Activated T-cell treated with anti-CD3 and anti-CD28 coated beads, Interleukin-2, amount 50 U/mL, for 4 hours (primary cell): ENCODE measurements at regions not wholly inside any gene's neighbourhood (a gene's known extent, or its start where the extent isn't known, plus 50 kb on each side); places are given as distances from the start of the nearest gene placed in this dataset.

ENCODE experiments used
- ATAC-seq, 2 donors: fragments of 200-7000 bp; cut with Tn5 transposase; one replicate each; pipeline ENCODE4 v1.10.0; 2021
- DNase-seq: peaks from one replicate; pipeline ENCODE4 v3.0.0-alpha.2; 2020
- H3K27me3 Mint-ChIP-seq: one replicate; pipeline ENCODE4 v1.8.0; 2021; ENCODE audit warnings: low read depth, mixed read lengths
- H3K36me3 Mint-ChIP-seq: one replicate; pipeline ENCODE4 v1.8.0; 2022; ENCODE audit warnings: mixed read lengths; ENCODE audit not compliant: insufficient read depth
- H3K4me1 Mint-ChIP-seq: one replicate; pipeline ENCODE4 v1.8.0; 2021; ENCODE audit warnings: low read depth, mixed read lengths
- H3K4me3 Mint-ChIP-seq: one replicate; pipeline ENCODE4 v1.8.0; 2021; ENCODE audit warnings: mild to moderate bottlenecking, moderate library complexity, mixed read lengths
- H3K9me3 Mint-ChIP-seq: one replicate; pipeline ENCODE4 v1.8.0; 2021; ENCODE audit warnings: mixed read lengths

GRCh38 chr5:124302533-124302932 lies 443.9 kb downstream of the ZNF608 start:
- no peak for DNase-seq
- H3K4me3 Mint-ChIP-seq, result no peak overlapping the region
- H3K4me1 Mint-ChIP-seq, result no peaks in the 10 kb centered on the region
- no peaks in the 10 kb centered on the region for H3K36me3 Mint-ChIP-seq
- no peak for ATAC-seq
- no peaks in the 10 kb centered on the region for H3K9me3 Mint-ChIP-seq
- H3K27me3 Mint-ChIP-seq, result no peaks in the 10 kb centered on the region

GRCh38 chr5:124301850-124302249 lies 444.6 kb downstream of the ZNF608 start:
- Mint-ChIP-seq H3K4me1 (no peaks in the 10 kb centered on the region), H3K9me3 (no peaks in the 10 kb centered on the region), H3K36me3 (no peaks in the 10 kb centered on the region), H3K4me3 (no peak overlapping the region), H3K27me3 (no peaks in the 10 kb centered on the region)
- ATAC-seq, result no peak
- no peak for DNase-seq

GRCh38 chr5:124300815-124301621 lies 445.4 kb downstream of the ZNF608 start:
- Mint-ChIP-seq H3K9me3 (no peaks in the 10 kb centered on the region), H3K4me1 (no peaks in the 10 kb centered on the region), H3K36me3 (no peaks in the 10 kb centered on the region), H3K27me3 (no peaks in the 10 kb centered on the region), H3K4me3 (no peak overlapping the region)
- ATAC-seq, result no peak
- DNase-seq, result no peak

GRCh38 chr5:124297826-124298225 lies 448.6 kb downstream of the ZNF608 start:
- H3K36me3 Mint-ChIP-seq, result no peaks in the 10 kb centered on the region
- no peak for DNase-seq
- H3K4me1 Mint-ChIP-seq, result no peaks in the 10 kb centered on the region
- H3K9me3 Mint-ChIP-seq, result no peaks in the 10 kb centered on the region
- H3K4me3 Mint-ChIP-seq, result no peak overlapping the region
- no peak for ATAC-seq
- H3K27me3 Mint-ChIP-seq, result no peaks in the 10 kb centered on the region

GRCh38 chr5:124292322-124292855 lies 454.1 kb downstream of the ZNF608 start:
- H3K4me3 Mint-ChIP-seq, result no peak overlapping the region
- ATAC-seq (no peak), DNase-seq (no peak)
- H3K36me3 Mint-ChIP-seq, result no peaks in the 10 kb centered on the region
- no peaks in the 10 kb centered on the region for H3K27me3 Mint-ChIP-seq
- H3K4me1 Mint-ChIP-seq, result no peaks in the 10 kb centered on the region
- H3K9me3 Mint-ChIP-seq, result peaks cover 3% of the 10 kb centered on the region

- no peak overlapping the region for H3K4me3 Mint-ChIP-seq
- H3K27me3 Mint-ChIP-seq, result no peaks in the 10 kb centered on the region
- peaks cover 3% of the 10 kb centered on the region for H3K9me3 Mint-ChIP-seq
- H3K36me3 Mint-ChIP-seq, result no peaks in the 10 kb centered on the region
- no peaks in the 10 kb centered on the region for H3K4me1 Mint-ChIP-seq
- DNase-seq, result no peak
- no peak for ATAC-seq
Observed at GRCh38 chr5:124289641-124290311, 456.7 kb downstream of the ZNF608 start.

GRCh38 chr5:124289130-124289529 lies 457.3 kb downstream of the ZNF608 start:
- no peak overlapping the region for H3K4me3 Mint-ChIP-seq
- H3K36me3 Mint-ChIP-seq, result no peaks in the 10 kb centered on the region
- H3K27me3 Mint-ChIP-seq, result no peaks in the 10 kb centered on the region
- H3K9me3 Mint-ChIP-seq, result peaks cover 3% of the 10 kb centered on the region
- ATAC-seq (no peak), DNase-seq (no peak)
- no peaks in the 10 kb centered on the region for H3K4me1 Mint-ChIP-seq

DNA sequence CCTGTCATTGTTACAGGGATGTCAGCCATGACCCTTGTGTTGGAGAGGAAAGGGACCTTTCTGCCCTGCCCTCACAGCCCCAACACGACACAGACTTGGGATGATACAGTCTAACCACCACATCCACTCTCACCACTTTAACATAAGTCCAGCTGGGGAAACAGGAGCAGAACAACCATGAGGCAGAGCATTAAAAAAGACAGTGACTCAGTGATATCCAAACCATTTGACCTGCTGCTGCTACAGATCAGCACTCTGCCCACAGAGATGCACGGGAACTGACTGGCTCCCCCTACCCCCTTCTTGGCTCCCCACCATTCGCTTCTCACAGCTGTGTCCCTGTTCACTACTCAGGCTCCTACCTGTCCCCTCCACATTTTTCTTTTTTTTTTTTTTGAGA lies 458.6 kb downstream of the ZNF608 start:
- Mint-ChIP-seq H3K4me1 (no peaks in the 10 kb centered on the region), H3K36me3 (no peaks in the 10 kb centered on the region), H3K9me3 (peaks cover 3% of the 10 kb centered on the region), H3K4me3 (no peak overlapping the region), H3K27me3 (no peaks in the 10 kb centered on the region)
- no peak for DNase-seq
- no peak for ATAC-seq

GRCh38 chr5:124285733-124286132 lies 460.7 kb downstream of the ZNF608 start:
- no peak for ATAC-seq
- Mint-ChIP-seq H3K36me3 (no peaks in the 10 kb centered on the region), H3K9me3 (peaks cover 3% of the 10 kb centered on the region), H3K4me1 (no peaks in the 10 kb centered on the region), H3K27me3 (no peaks in the 10 kb centered on the region), H3K4me3 (no peak overlapping the region)
- DNase-seq, result no peak

- H3K27me3 Mint-ChIP-seq, result no peaks in the 10 kb centered on the region
- peaks cover 3% of the 10 kb centered on the region for H3K9me3 Mint-ChIP-seq
- no peaks in the 10 kb centered on the region for H3K4me1 Mint-ChIP-seq
- no peak overlapping the region for H3K4me3 Mint-ChIP-seq
- H3K36me3 Mint-ChIP-seq, result no peaks in the 10 kb centered on the region
- DNase-seq (no peak), ATAC-seq (no peak)
Observed at GRCh38 chr5:124285071-124285470, 461.4 kb downstream of the ZNF608 start.

DNA sequence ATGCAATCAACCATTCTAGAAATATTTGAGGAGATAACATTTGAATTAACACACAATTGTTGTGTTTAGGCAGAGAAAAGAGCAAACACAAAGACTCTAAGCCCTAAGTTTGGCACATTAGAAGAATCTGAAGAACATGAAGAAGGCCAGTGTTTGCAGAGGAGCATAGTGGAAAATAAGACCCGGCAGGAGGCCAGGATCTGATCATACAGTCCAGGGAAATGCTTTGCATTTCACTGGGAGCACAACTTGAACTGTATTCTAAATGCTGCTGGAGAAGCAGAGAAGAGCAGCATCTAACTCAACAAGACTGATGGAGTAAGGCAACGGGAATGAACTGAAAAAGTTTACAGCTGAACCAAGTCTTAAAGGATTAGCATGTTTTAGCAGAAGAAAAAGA lies 463.4 kb downstream of the ZNF608 start:
- Mint-ChIP-seq H3K4me1 (no peaks in the 10 kb centered on the region), H3K36me3 (no peaks in the 10 kb centered on the region), H3K27me3 (no peaks in the 10 kb centered on the region), H3K4me3 (no peak overlapping the region), H3K9me3 (no peaks in the 10 kb centered on the region)
- DNase-seq (no peak), ATAC-seq (no peak)

GRCh38 chr5:124280079-124280478 lies 466.4 kb downstream of the ZNF608 start:
- no peak for DNase-seq
- H3K4me3 Mint-ChIP-seq, result no peak overlapping the region
- H3K36me3 Mint-ChIP-seq, result no peaks in the 10 kb centered on the region
- H3K27me3 Mint-ChIP-seq, result no peaks in the 10 kb centered on the region
- H3K9me3 Mint-ChIP-seq, result no peaks in the 10 kb centered on the region
- no peaks in the 10 kb centered on the region for H3K4me1 Mint-ChIP-seq
- no peak for ATAC-seq

GRCh38 chr5:124279146-124279876 lies 467.1 kb downstream of the ZNF608 start:
- H3K4me3 Mint-ChIP-seq, result no peak overlapping the region
- ATAC-seq (no peak), DNase-seq (no peak)
- H3K36me3 Mint-ChIP-seq, result no peaks in the 10 kb centered on the region
- H3K4me1 Mint-ChIP-seq, result no peaks in the 10 kb centered on the region
- no peaks in the 10 kb centered on the region for H3K27me3 Mint-ChIP-seq
- H3K9me3 Mint-ChIP-seq, result no peaks in the 10 kb centered on the region

DNA sequence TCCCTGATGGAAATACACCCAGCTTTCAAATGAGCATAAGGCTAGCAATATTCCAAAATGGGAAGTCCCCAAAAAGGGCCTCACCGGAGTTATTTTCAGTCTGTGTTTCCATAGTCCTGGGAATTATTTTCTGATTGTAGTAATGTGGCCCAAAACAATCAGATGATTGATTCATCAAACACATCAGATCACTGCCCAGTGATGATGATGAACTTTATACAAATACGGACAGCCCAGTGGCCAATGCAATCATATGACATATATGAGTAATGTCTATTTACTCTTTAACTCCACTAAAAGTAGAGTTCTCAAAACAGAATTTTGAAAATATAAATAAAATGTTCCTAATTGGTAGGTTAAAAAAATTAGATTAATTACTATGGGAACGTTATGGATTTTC lies 467.8 kb downstream of the ZNF608 start:
- no peak for ATAC-seq
- Mint-ChIP-seq H3K27me3 (no peaks in the 10 kb centered on the region), H3K36me3 (no peaks in the 10 kb centered on the region), H3K4me3 (no peak overlapping the region), H3K4me1 (no peaks in the 10 kb centered on the region), H3K9me3 (no peaks in the 10 kb centered on the region)
- no peak for DNase-seq
